Cardiac fibroblast (primary cell): ENCODE measurements at regions not wholly inside any gene's neighbourhood (a gene's known extent, or its start where the extent isn't known, plus 50 kb on each side); places are given as distances from the start of the nearest gene placed in this dataset.

Experiments used
- DNase-seq, 2 donors: peaks; one replicate each; pipeline versions ENCODE4 v3.0.0 to v3.0.0-alpha.2; 2010; ENCODE audit warnings: low read depth in 2 of 2
- H3K4me3 ChIP-seq, 2 donors: replicated peaks in 1 of 2; 1 replicate in 1 of 2; 2 replicates in 1 of 2; pipeline ENCODE4 v1.5.1; 2011; ENCODE audit warnings: low read depth in 2 of 2, low read length in 2 of 2, mild to moderate bottlenecking in 2 of 2, moderate library complexity in 1 of 2
- TF ChIP-seq, protein P1 (sequence below): IDR thresholded peaks from one replicate; pipeline ENCODE4 v1.5.1; 2011; ENCODE audit warnings: low read depth, mild to moderate bottlenecking, low read length, inconsistent platforms

- DNase-seq, result peak in 1 of 2 donors; percentile 29
- TF ChIP-seq, protein P1, sequence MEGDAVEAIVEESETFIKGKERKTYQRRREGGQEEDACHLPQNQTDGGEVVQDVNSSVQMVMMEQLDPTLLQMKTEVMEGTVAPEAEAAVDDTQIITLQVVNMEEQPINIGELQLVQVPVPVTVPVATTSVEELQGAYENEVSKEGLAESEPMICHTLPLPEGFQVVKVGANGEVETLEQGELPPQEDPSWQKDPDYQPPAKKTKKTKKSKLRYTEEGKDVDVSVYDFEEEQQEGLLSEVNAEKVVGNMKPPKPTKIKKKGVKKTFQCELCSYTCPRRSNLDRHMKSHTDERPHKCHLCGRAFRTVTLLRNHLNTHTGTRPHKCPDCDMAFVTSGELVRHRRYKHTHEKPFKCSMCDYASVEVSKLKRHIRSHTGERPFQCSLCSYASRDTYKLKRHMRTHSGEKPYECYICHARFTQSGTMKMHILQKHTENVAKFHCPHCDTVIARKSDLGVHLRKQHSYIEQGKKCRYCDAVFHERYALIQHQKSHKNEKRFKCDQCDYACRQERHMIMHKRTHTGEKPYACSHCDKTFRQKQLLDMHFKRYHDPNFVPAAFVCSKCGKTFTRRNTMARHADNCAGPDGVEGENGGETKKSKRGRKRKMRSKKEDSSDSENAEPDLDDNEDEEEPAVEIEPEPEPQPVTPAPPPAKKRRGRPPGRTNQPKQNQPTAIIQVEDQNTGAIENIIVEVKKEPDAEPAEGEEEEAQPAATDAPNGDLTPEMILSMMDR, result no peak
- no peak overlapping the region for H3K4me3 ChIP-seq
Measured at GRCh38 chr3:55307622-55308021, 179.5 kb downstream of the WNT5A start.

DNA sequence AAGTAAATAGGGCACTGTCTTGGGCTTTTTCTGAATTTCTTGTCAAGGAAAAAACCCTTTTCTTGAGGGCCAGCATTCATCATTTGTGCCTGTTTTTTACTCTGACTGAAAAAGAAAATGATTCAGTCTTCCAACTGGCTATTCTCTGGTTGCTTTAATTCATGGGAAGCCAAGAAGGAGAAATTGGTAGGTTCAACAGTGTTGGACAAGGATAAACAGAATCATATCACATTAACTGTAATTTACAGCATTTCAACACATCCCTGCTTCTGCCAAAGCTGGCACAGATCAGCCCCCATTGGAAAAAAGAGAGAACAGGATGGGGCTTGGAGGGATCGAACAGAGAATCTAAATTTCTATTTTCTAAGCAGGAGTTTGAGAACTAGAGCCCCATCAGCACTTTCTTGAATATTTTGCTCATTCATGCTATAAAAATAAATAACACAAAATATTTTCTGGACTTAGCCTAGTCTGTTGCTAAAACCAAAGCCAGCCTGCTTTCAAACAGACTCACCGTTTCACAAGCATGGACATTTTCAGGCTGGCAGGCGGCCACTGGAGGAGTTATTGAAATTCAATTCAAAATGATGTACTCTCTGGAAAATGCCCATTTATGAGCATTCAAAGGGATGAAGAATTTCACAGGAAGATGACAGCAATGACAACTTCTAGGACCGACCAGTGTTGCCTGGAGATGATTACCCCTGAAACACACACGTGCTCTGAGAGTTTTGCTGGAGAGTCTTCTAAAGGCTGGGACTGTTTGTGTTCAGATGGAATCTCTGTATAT lies 181.2 kb downstream of the WNT5A start:
- no peak overlapping the region for H3K4me3 ChIP-seq
- no peak for DNase-seq
- TF ChIP-seq, protein P1, result no peak

DNA sequence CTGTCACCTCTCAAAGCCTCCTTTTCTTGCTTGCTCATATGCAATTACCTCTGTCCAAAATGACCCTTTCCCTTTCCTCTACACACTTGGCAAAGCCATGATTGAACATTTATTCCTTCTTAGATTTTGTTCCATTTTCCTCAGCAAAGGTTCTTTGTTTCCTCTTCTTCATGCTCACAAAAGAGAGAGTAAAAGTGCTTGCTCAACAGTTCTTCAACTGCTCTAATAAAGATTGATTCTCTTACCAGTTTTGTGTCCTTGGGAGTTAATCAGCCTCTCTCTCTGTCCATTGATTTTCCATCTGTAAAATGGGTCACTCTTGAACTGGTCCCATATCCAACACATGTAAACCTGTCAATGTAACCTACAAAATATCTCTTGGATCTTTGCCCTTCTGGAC lies 186.4 kb downstream of the WNT5A start:
- TF ChIP-seq, protein P1, result no peak
- H3K4me3 ChIP-seq, result no peak overlapping the region
- DNase-seq, result no peak

- TF ChIP-seq, protein P1, result no peak
- no peak overlapping the region for H3K4me3 ChIP-seq
- no peak for DNase-seq
Measured at GRCh38 chr3:55297706-55298105, 189.4 kb downstream of the WNT5A start.

- TF ChIP-seq, protein P1, result no peak
- DNase-seq, result no peak
- no peak overlapping the region for H3K4me3 ChIP-seq
Measured at GRCh38 chr3:55297245-55297644, 189.9 kb downstream of the WNT5A start.

DNA sequence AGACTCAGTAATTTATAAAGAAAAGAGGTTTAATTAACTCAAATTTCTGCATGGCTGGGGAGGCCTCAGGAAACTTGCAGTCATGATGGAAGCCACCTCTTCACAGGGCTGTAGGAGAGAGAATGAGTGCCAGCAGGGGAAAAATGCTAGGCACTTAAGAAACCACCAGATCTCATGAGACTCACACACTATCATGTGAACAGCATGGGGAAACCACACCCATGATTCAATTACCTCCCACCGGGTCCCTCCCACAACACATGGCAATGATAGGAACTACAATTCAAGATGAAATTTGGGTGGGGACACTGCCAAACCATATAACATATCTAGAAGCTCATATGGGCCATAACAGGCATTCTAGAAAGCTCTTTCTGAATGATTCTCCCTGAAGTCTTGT lies 190.3 kb downstream of the WNT5A start:
- no peak overlapping the region for H3K4me3 ChIP-seq
- TF ChIP-seq, protein P1, result no peak
- DNase-seq, result peak in 1 of 2 donors; percentile 54
